ENCODE measurements at regions not wholly inside any gene's neighbourhood (a gene's known extent, or its start where the extent isn't known, plus 50 kb on each side); places are given as distances from the start of the nearest gene placed in this dataset.

- DNase-seq = peak; percentile 17 to 21
Observed at GRCh38 chr7:11294965-11295364, 321.3 kb downstream of the PHF14 start.

GRCh38 chr7:11297126-11297625 lies 323.5 kb downstream of the PHF14 start:
- no peak for DNase-seq

GRCh38 chr7:11297764-11298163 lies 324.1 kb downstream of the PHF14 start:
- no peak for DNase-seq

- no peak for DNase-seq
Observed at GRCh38 chr7:11298220-11298619, 324.5 kb downstream of the PHF14 start.

GRCh38 chr7:11300241-11300640 lies 326.6 kb downstream of the PHF14 start:
- no peak for DNase-seq

- no peak for DNase-seq
Observed at GRCh38 chr7:11302121-11302520, 328.4 kb downstream of the PHF14 start.

GRCh38 chr7:11313801-11314200 lies 340.1 kb downstream of the PHF14 start:
- no peak for DNase-seq

GRCh38 chr7:11315666-11316258 lies 342.1 kb downstream of the PHF14 start:
- DNase-seq = no peak

- no peak for DNase-seq
Observed at GRCh38 chr7:11317766-11318165, 344.1 kb downstream of the PHF14 start.

GRCh38 chr7:11319491-11320274 lies 346.0 kb downstream of the PHF14 start:
- no peak for DNase-seq
